Mesodermal cell (in vitro differentiated cells): ENCODE measurements at regions not wholly inside any gene's neighbourhood (a gene's known extent, or its start where the extent isn't known, plus 50 kb on each side); places are given as distances from the start of the nearest gene placed in this dataset.

Experiments used
- H3K27ac ChIP-seq: 2 replicates; pipeline ENCODE4 v1.7.0; 2013; ENCODE audit warnings: mild to moderate bottlenecking, low read depth, low read length, moderate library complexity; ENCODE audit not compliant: severe bottlenecking
- H3K36me3 ChIP-seq: 2 replicates; pipeline ENCODE4 v1.7.1; 2013; ENCODE audit warnings: mild to moderate bottlenecking, low read length, moderate library complexity; ENCODE audit not compliant: control insufficient read depth, insufficient read depth
- H3K4me1 ChIP-seq: one replicate; pipeline ENCODE4 v1.7.1; 2013; ENCODE audit warnings: mild to moderate bottlenecking, low read length; ENCODE audit not compliant: insufficient read depth, control insufficient read depth, poor library complexity, severe bottlenecking
- H3K4me3 ChIP-seq: 2 replicates; pipeline ENCODE4 v1.7.0; 2013; ENCODE audit warnings: low read length, control low read depth, mild to moderate bottlenecking; ENCODE audit not compliant: insufficient read depth, poor library complexity, severe bottlenecking; ENCODE audit errors: extremely low read depth
- H3K9me3 ChIP-seq: 2 replicates; pipeline ENCODE4 v1.7.1; 2013; ENCODE audit warnings: mild to moderate bottlenecking, low read length, moderate library complexity; ENCODE audit not compliant: control insufficient read depth
- whole genome bisulfite sequencing, 2 experiments: methylation state at CpG; one replicate each; pipeline ENCODE4 v1.1.5; 2013; ENCODE audit warnings: missing lambda C conversion rate in 2 of 2; ENCODE audit not compliant: insufficient coverage in 2 of 2; 5-methylcytosine and 5-hydroxymethylcytosine counted together

GRCh38 chr18:31247574-31248199 is 70.3 kb upstream of the DSG1 start:
- 93% methylated on average over 2 of the region's 6 CpGs; no CpG with 5 or more reads in 1 of the 2 experiments for WGBS, 2 experiments

GRCh38 chr18:31248783-31249521 is 69.0 kb upstream of the DSG1 start:
- Histone ChIP-seq H3K9me3 (no peaks in the 10 kb centered on the region), H3K4me3 (no peak overlapping the region), H3K4me1 (peaks cover 28% of the 10 kb centered on the region), H3K36me3 (no peaks in the 10 kb centered on the region), H3K27ac (no peak overlapping the region)
- 92 to 98% methylated on average over 2 to 5 of the region's 6 CpGs for WGBS, 2 experiments

More at GRCh38 chr18:31247574-31248199, 70.3 kb upstream of the DSG1 start:
- H3K4me3 ChIP-seq, result no peak overlapping the region
- H3K9me3 ChIP-seq, result no peaks in the 10 kb centered on the region
- H3K36me3 ChIP-seq, result no peaks in the 10 kb centered on the region
- no peak overlapping the region for H3K27ac ChIP-seq
- peaks cover 35% of the 10 kb centered on the region for H3K4me1 ChIP-seq

- H3K36me3 ChIP-seq, result no peaks in the 10 kb centered on the region
- WGBS, 2 experiments, result 86% methylated on average over 1 of the region's 2 CpGs
- H3K4me1 ChIP-seq, result peaks cover 12% of the 10 kb centered on the region
- no peaks in the 10 kb centered on the region for H3K9me3 ChIP-seq
- H3K27ac ChIP-seq, result no peak overlapping the region
- H3K4me3 ChIP-seq, result no peak overlapping the region
These were observed 67.1 kb upstream of the DSG1 start for GRCh38 chr18:31250902-31251301.

GRCh38 chr18:31252522-31252921 is 65.4 kb upstream of the DSG1 start:
- no peaks in the 10 kb centered on the region for H3K9me3 ChIP-seq
- no peak overlapping the region for H3K27ac ChIP-seq
- peaks cover 12% of the 10 kb centered on the region for H3K4me1 ChIP-seq
- H3K36me3 ChIP-seq, result no peaks in the 10 kb centered on the region
- 50% methylated on average over 1 of the region's 1 CpG; no CpG with 5 or more reads in 1 of the 2 experiments for WGBS, 2 experiments
- H3K4me3 ChIP-seq, result no peak overlapping the region

- WGBS, 2 experiments, result 75 to 100% methylated on average over 1 of the region's 1 CpG
- Histone ChIP-seq H3K4me3 (no peak overlapping the region), H3K27ac (no peak overlapping the region), H3K4me1 (peaks cover 8% of the 10 kb centered on the region), H3K36me3 (no peaks in the 10 kb centered on the region), H3K9me3 (no peaks in the 10 kb centered on the region)
These were observed 62.0 kb upstream of the DSG1 start for GRCh38 chr18:31255953-31256352.

GRCh38 chr18:31258789-31259188 is 59.2 kb upstream of the DSG1 start:
- Histone ChIP-seq H3K4me3 (no peak overlapping the region), H3K36me3 (no peaks in the 10 kb centered on the region), H3K27ac (no peak overlapping the region), H3K9me3 (no peaks in the 10 kb centered on the region), H3K4me1 (peaks cover 20% of the 10 kb centered on the region)
- WGBS, 2 experiments, result 100% methylated on average over 1 of the region's 3 CpGs; no CpG with 5 or more reads in 1 of the 2 experiments

GRCh38 chr18:31261792-31262582 is 56.0 kb upstream of the DSG1 start:
- no peaks in the 10 kb centered on the region for H3K9me3 ChIP-seq
- peak overlapping the region; percentile 83 for H3K27ac ChIP-seq
- H3K4me1 ChIP-seq, result peaks cover 20% of the 10 kb centered on the region
- H3K36me3 ChIP-seq, result no peaks in the 10 kb centered on the region
- 57 to 73% methylated on average over 1 of the region's 6 CpGs for WGBS, 2 experiments
- no peak overlapping the region for H3K4me3 ChIP-seq

- Histone ChIP-seq H3K36me3 (no peaks in the 10 kb centered on the region), H3K27ac (peak overlapping the region; percentile 34), H3K9me3 (no peaks in the 10 kb centered on the region), H3K4me3 (no peak overlapping the region), H3K4me1 (no peaks in the 10 kb centered on the region)
- WGBS, 2 experiments, result 55 to 73% methylated on average over 1 of the region's 2 CpGs
These were observed 50.0 kb upstream of the DSG1 start for GRCh38 chr18:31267823-31268481.
